Urinary bladder (tissue), 3 donors: ENCODE measurements at regions not wholly inside any gene's neighbourhood (a gene's known extent, or its start where the extent isn't known, plus 50 kb on each side); places are given as distances from the start of the nearest gene placed in this dataset.

Experiments
- DNase-seq: peaks from one replicate; pipeline ENCODE4 v3.0.0-alpha.2; 2015; ENCODE audit errors: extremely low spot score
- H3K27ac ChIP-seq: one replicate; pipeline ENCODE4 v1.5.1; 2013; ENCODE audit warnings: low read depth, mild to moderate bottlenecking, moderate library complexity
- H3K36me3 ChIP-seq: one replicate; pipeline ENCODE4 v1.6.1; 2013; ENCODE audit warnings: mild to moderate bottlenecking, moderate library complexity; ENCODE audit not compliant: insufficient read depth
- H3K4me1 ChIP-seq: one replicate; pipeline ENCODE4 v1.6.1; 2013; ENCODE audit warnings: mild to moderate bottlenecking, moderate library complexity; ENCODE audit not compliant: insufficient read depth
- H3K4me3 ChIP-seq: one replicate; pipeline ENCODE4 v1.5.1; 2013; ENCODE audit warnings: low read depth, low read length
- WGBS: extraction: QIAGEN DNeasy Blood & Tissue Kit; methylation state at CpG from one replicate; pipeline ENCODE4 v1.1.7; 2013; 5-methylcytosine and 5-hydroxymethylcytosine counted together
- donor health status: healthy with polysubstance abuse.
- donor health status: healthy.

GRCh38 chr7:41313171-41313570, 389.7 kb downstream of the INHBA start:
- no peak overlapping the region for H3K4me3 ChIP-seq
- H3K27ac ChIP-seq = no peak overlapping the region
- DNase-seq = no peak
- no peaks in the 10 kb centered on the region for H3K36me3 ChIP-seq
- WGBS = 98% methylated on average over 1 of the region's 1 CpG
- no peaks in the 10 kb centered on the region for H3K4me1 ChIP-seq

- WGBS = 91% methylated on average over 6 of the region's 6 CpGs
- no peaks in the 10 kb centered on the region for H3K36me3 ChIP-seq
- no peak for DNase-seq
- H3K4me1 ChIP-seq = no peaks in the 10 kb centered on the region
- no peak overlapping the region for H3K4me3 ChIP-seq
- no peak overlapping the region for H3K27ac ChIP-seq
Observed at GRCh38 chr7:41312235-41312634, 390.7 kb downstream of the INHBA start.

DNA sequence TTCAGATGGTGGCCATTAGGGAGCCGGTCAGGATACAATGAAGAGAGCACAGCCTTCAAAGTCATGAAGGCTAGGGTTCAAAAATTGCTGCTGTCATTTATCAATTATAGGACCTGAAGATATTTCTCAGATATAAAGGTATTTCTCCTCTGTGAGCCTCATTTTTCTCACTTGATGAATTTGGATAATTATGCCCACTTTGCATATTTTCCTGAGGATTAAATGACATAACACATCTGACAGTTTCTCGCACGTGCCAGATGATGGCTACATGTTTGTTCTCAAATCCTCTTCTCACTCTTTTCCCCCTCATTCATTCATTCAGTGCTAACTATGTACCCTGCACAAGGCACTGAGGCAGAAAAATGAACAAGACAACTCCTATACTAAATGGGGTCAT, 391.6 kb downstream of the INHBA start:
- DNase-seq = no peak
- Histone ChIP-seq H3K36me3 (no peaks in the 10 kb centered on the region), H3K27ac (no peak overlapping the region), H3K4me3 (no peak overlapping the region), H3K4me1 (no peaks in the 10 kb centered on the region)
- 97% methylated on average over 3 of the region's 3 CpGs for WGBS

DNA sequence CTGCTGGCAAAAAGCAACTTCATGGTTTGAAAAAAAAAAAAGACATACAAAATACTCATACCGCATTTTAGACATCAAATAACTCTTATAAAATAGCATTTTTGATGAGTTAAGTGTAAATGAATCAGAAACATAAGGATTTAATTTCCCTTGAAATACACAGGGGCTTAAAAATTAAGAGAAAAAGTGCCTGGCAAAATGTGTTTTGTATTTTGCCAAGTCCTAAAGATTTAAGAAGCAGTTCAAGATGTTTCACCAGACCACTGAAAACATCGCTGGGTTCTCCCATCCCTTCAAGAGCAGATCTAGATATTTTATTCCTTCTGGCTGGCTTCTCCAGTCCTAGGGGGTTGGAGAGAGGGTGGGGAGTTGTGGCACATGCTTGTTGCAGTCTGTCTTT, 396.4 kb downstream of the INHBA start:
- DNase-seq = no peak
- 90% methylated on average over 2 of the region's 2 CpGs for WGBS
- no peaks in the 10 kb centered on the region for H3K4me1 ChIP-seq
- no peak overlapping the region for H3K4me3 ChIP-seq
- H3K36me3 ChIP-seq = no peaks in the 10 kb centered on the region
- H3K27ac ChIP-seq = no peak overlapping the region

DNA sequence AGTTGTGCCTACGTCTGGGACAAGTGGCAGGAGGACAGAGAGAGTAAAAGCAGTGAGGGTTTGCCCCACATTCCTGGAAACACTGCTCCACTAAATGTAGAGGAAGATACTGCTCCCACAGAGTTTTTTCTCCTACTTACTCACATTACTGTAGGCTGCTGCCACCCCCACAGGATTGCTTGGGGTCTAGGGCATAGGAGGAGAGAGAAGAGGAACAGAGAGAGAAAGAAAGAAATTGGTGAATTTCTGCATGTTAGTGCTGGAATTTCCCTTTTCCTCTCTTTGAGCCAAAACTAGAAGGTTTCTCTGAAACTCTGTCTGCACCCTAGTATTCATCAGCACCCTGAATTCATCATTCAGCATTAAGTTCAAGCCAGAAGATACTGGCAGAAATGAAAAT, 397.9 kb downstream of the INHBA start:
- no peak overlapping the region for H3K4me3 ChIP-seq
- WGBS = 96% methylated on average over 1 of the region's 1 CpG
- no peaks in the 10 kb centered on the region for H3K4me1 ChIP-seq

DNA sequence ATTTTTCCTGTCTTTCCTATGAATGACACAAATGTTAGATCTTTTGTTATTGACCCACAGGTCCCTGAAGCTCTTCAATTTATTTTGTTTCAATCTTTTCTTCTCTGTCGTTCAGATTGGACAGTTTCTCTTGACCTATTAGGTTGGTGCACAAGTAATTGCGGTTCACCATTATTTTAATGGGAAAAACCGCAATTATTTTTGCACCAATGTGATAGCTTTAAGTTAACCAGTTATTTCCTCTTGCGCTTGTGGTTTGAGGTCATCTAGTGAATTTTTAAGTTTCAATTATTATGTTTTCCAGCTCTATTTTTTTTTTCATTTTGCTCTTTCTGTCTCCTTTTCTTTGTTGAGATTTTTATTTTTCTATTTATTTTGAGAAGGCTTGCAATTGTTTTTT, 399.2 kb downstream of the INHBA start:
- no peak for DNase-seq
- no peaks in the 10 kb centered on the region for H3K4me1 ChIP-seq
- no peaks in the 10 kb centered on the region for H3K36me3 ChIP-seq
- no peak overlapping the region for H3K4me3 ChIP-seq
- WGBS = 97% methylated on average over 4 of the region's 4 CpGs
- no peak overlapping the region for H3K27ac ChIP-seq

More for the DNA sequence above, 397.9 kb downstream of the INHBA start:
- Histone ChIP-seq H3K36me3 (no peaks in the 10 kb centered on the region), H3K27ac (no peak overlapping the region)
- DNase-seq = no peak

DNA sequence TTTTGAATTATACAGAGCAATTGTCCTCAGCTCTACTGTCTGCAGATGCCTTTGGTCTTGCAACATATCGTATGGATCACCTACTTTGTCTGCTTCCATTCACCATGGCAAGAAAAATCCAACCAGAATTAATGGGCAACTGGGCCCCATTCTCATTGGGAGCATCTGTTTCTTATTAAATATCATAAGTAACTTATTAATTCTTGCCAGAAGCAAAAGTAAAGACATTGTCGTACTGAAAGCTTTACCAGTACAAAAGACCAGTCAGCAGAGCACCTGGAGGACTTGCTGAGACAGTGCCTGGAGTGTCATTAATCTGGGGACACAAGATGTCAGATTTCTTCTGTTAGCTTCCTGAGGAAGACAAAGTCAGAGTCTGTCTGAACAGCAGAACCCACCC, 404.5 kb downstream of the INHBA start:
- Histone ChIP-seq H3K27ac (no peak overlapping the region), H3K4me1 (no peaks in the 10 kb centered on the region), H3K4me3 (no peak overlapping the region), H3K36me3 (no peaks in the 10 kb centered on the region)
- no peak for DNase-seq
- WGBS = 83% methylated on average over 2 of the region's 2 CpGs

DNA sequence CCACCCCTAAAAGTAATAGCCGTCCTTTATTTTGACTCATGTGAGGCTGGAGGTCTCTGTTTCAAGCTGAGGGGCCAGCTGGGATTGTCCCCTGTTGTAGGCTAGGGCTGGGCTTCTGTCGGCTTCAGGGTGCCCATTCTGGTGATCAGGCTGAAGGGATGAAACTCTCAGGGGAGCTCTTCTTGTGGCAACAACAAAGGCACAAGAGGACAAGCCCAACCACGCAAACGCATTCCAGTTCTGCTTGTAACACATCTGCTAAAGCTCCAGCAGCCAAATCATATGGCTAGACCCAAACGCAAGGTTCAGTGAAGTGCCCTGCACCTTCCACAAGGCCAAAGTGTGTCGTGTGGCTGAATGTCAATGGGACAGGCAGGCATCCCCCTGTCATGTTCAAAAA, 405.7 kb downstream of the INHBA start:
- 75% methylated on average over 6 of the region's 6 CpGs for WGBS
- Histone ChIP-seq H3K4me1 (no peaks in the 10 kb centered on the region), H3K27ac (no peak overlapping the region), H3K4me3 (no peak overlapping the region), H3K36me3 (no peaks in the 10 kb centered on the region)
- no peak for DNase-seq

DNA sequence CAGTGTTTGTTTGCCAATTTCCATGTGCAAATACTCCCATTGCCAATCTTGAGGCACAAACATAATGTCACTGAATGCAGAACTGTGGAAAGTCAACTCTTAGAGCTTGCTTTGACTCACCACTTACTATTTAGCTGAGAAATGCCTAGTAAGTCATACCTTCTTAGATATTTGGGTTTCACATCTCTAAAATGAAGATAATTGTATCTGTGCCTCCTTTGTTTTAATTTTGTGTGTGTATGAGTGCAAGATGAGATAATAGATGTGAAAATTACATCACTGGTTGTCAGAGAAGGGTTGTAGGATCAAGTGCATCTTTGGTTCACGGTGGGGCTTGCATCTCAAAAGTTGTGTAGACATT, 407.5 kb downstream of the INHBA start:
- Histone ChIP-seq H3K4me3 (no peak overlapping the region), H3K27ac (no peak overlapping the region), H3K36me3 (no peaks in the 10 kb centered on the region), H3K4me1 (no peaks in the 10 kb centered on the region)
- WGBS = 95% methylated on average over 1 of the region's 1 CpG
- no peak for DNase-seq

DNA sequence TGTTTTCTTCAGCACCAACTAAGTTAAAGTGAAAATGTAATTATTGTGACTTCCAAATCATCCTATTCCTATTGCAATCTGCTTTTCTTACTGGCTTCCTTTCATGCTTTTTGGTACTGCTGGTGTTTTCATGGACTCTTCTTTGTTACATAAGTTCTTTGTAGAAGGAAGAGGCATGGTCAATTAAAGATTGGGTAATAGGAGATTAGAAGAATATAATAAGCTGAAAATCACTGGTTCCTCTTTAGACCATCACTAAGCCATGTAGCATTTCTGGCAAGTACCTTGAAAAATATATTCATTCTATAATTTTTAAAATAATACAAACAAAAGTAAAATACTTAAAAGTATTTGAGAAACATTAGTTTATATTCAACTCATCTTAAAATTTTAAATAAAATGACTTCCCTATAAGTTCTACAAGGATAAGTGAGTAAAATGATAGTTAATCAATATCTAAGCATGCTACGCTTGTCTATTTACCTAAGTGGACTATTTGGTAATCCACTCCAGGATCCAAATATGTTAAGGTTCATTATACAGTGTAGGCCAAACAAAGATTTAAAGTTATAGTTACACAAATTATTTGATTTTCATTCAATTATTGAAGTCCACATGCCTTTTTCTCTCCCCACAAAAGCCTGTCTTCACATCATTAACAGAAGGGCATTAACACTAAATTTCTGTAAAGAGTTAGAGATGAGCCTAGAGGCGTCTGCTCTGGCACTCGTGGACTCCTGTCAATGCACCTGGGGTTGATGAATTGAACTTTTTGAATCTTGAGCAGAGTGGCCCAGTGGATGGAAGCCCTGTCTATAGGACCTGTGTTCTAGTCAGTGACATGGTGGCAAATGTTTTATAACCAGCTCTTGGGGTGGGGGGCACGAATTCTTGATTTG, 408.1 kb downstream of the INHBA start:
- WGBS = 89% methylated on average over 4 of the region's 4 CpGs
- Histone ChIP-seq H3K4me1 (no peaks in the 10 kb centered on the region), H3K4me3 (no peak overlapping the region), H3K36me3 (no peaks in the 10 kb centered on the region), H3K27ac (no peak overlapping the region)
- no peak for DNase-seq

GRCh38 chr7:41292487-41292886, 410.4 kb downstream of the INHBA start:
- 88% methylated on average over 3 of the region's 3 CpGs for WGBS

GRCh38 chr7:41287559-41288335, 415.1 kb downstream of the INHBA start:
- WGBS = 99% methylated on average over 2 of the region's 2 CpGs
- no peak for DNase-seq
- no peak overlapping the region for H3K27ac ChIP-seq
- no peaks in the 10 kb centered on the region for H3K4me1 ChIP-seq
- H3K36me3 ChIP-seq = no peaks in the 10 kb centered on the region
- H3K4me3 ChIP-seq = no peak overlapping the region

More at GRCh38 chr7:41292487-41292886, 410.4 kb downstream of the INHBA start:
- no peaks in the 10 kb centered on the region for H3K36me3 ChIP-seq
- no peak overlapping the region for H3K27ac ChIP-seq
- no peaks in the 10 kb centered on the region for H3K4me1 ChIP-seq
- no peak for DNase-seq
- H3K4me3 ChIP-seq = no peak overlapping the region

GRCh38 chr7:41280491-41280890, 422.4 kb downstream of the INHBA start:
- Histone ChIP-seq H3K36me3 (no peaks in the 10 kb centered on the region), H3K4me1 (no peaks in the 10 kb centered on the region), H3K27ac (no peak overlapping the region), H3K4me3 (no peak overlapping the region)
- DNase-seq = no peak
- 92% methylated on average over 5 of the region's 5 CpGs for WGBS

DNA sequence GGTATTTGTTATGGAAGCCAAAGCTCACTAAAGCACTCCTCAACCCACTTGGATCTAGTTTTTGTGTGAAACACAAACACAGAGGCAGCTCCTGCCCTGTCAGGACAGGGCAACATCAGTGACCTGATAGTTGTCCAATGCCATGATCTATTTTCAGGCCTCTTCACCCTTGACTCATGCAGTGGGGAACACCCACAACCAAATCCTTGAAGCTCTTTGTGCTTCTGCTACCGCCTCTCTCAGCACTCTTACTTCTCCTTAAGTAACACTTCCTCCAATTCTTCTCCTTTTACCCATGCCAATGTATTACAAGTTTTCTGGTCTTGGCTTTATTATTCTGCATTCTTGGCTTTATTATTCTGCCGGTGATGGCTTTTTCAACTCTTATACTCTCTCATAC, 425.3 kb downstream of the INHBA start:
- Histone ChIP-seq H3K27ac (no peak overlapping the region), H3K36me3 (no peaks in the 10 kb centered on the region), H3K4me3 (no peak overlapping the region), H3K4me1 (no peaks in the 10 kb centered on the region)
- WGBS = 91% methylated on average over 2 of the region's 2 CpGs
- DNase-seq = no peak
